Transverse colon (tissue), 3 donors: ENCODE measurements at regions not wholly inside any gene's neighbourhood (a gene's known extent, or its start where the extent isn't known, plus 50 kb on each side); places are given as distances from the start of the nearest gene placed in this dataset.

Experiments used
- CTCF ChIP-seq, 5 experiments: fragments of 200-600 bp in 3 of 5; fragments of 450-650 bp in 2 of 5; sonication (generic) in 3 of 5; IDR thresholded peaks; 1 replicate in 2 of 5; 2 replicates in 3 of 5; pipeline ENCODE4 v1.5.1; 2016 to 2017; ENCODE audit warnings: antibody characterized with exemption in 5 of 5, inconsistent platforms in 3 of 5, mild to moderate bottlenecking in 2 of 5, moderate library complexity in 1 of 5
- POLR2A ChIP-seq: fragments of 450-650 bp; IDR thresholded peaks from one replicate; pipeline ENCODE4 v1.6.1; 2016; ENCODE audit warnings: antibody characterized with exemption, mild to moderate bottlenecking, moderate library complexity

- TF ChIP-seq POLR2A = no peak
- TF ChIP-seq CTCF (IDR thresholded peaks at IDR 0.05) = no peak
Measured at GRCh38 chr1:69320757-69321211, 246.9 kb upstream of the LRRC7 start.
